Parathyroid adenoma (tissue), 2 donors: ENCODE measurements at regions not wholly inside any gene's neighbourhood (a gene's known extent, or its start where the extent isn't known, plus 50 kb on each side); places are given as distances from the start of the nearest gene placed in this dataset.

Experiments used
- H2AFZ ChIP-seq: fragments of 300-600 bp; sonication (generic); one replicate; pipeline ENCODE4 v1.7.0; 2017; ENCODE audit warnings: antibody characterized with exemption, mild to moderate bottlenecking
- H3K27ac ChIP-seq: fragments of 300-600 bp; sonication (generic); one replicate; pipeline ENCODE4 v1.7.0; 2017
- H3K27me3 ChIP-seq: fragments of 300-600 bp; sonication (generic); one replicate; pipeline ENCODE4 v1.7.0; 2017; ENCODE audit warnings: low read length; ENCODE audit not compliant: control insufficient read depth, insufficient read depth
- H3K36me3 ChIP-seq: fragments of 300-600 bp; sonication (generic); one replicate; pipeline ENCODE4 v1.7.0; 2017; ENCODE audit warnings: low read length; ENCODE audit not compliant: control insufficient read depth, insufficient read depth
- H3K4me1 ChIP-seq: fragments of 300-600 bp; sonication (generic); one replicate; pipeline ENCODE4 v1.7.0; 2017; ENCODE audit warnings: control low read depth
- H3K4me2 ChIP-seq: fragments of 300-600 bp; sonication (generic); one replicate; pipeline ENCODE4 v1.7.0; 2017; ENCODE audit warnings: low read length
- H3K4me3 ChIP-seq: fragments of 300-600 bp; sonication (generic); one replicate; pipeline ENCODE4 v1.7.0; 2017; ENCODE audit warnings: low read depth, low read length
- H3K79me2 ChIP-seq: fragments of 300-600 bp; sonication (generic); one replicate; pipeline ENCODE4 v1.7.0; 2017; ENCODE audit warnings: control low read depth
- H3K9ac ChIP-seq: fragments of 300-600 bp; sonication (generic); one replicate; pipeline ENCODE4 v1.7.0; 2017; ENCODE audit warnings: mild to moderate bottlenecking
- H3K9me3 ChIP-seq: fragments of 300-600 bp; sonication (generic); one replicate; pipeline ENCODE4 v1.7.0; 2017; ENCODE audit warnings: low read length; ENCODE audit not compliant: control insufficient read depth
- CTCF ChIP-seq: fragments of 300-600 bp; sonication (generic); IDR thresholded peaks from one replicate; pipeline ENCODE4 v1.7.0; 2017; ENCODE audit warnings: antibody characterized with exemption, mild to moderate bottlenecking
- donor health status: primary hyperparathyroidism.

GRCh38 chr14:43169722-43170121 lies 1337.4 kb downstream of the FSCB start:
- H3K36me3 ChIP-seq, result no peaks in the 10 kb centered on the region
- no peak overlapping the region for H2AFZ ChIP-seq
- H3K79me2 ChIP-seq, result no peaks in the 10 kb centered on the region
- TF ChIP-seq CTCF, result no peak
- H3K27me3 ChIP-seq, result no peaks in the 10 kb centered on the region
- H3K9ac ChIP-seq, result no peak overlapping the region
- no peaks in the 10 kb centered on the region for H3K4me1 ChIP-seq
- H3K4me2 ChIP-seq, result no peak overlapping the region
- no peak overlapping the region for H3K4me3 ChIP-seq
- no peaks in the 10 kb centered on the region for H3K9me3 ChIP-seq
- no peak overlapping the region for H3K27ac ChIP-seq

GRCh38 chr14:43168371-43168925 lies 1338.6 kb downstream of the FSCB start:
- Histone ChIP-seq H3K9me3 (no peaks in the 10 kb centered on the region), H3K4me1 (no peaks in the 10 kb centered on the region), H3K9ac (no peak overlapping the region), H3K79me2 (no peaks in the 10 kb centered on the region), H2AFZ (no peak overlapping the region), H3K4me3 (no peak overlapping the region), H3K27ac (no peak overlapping the region), H3K4me2 (no peak overlapping the region), H3K27me3 (no peaks in the 10 kb centered on the region), H3K36me3 (no peaks in the 10 kb centered on the region)
- no peak for TF ChIP-seq CTCF

- TF ChIP-seq CTCF, result no peak
- no peaks in the 10 kb centered on the region for H3K9me3 ChIP-seq
Observed at GRCh38 chr14:43166163-43166562, 1340.9 kb downstream of the FSCB start.

GRCh38 chr14:43165651-43166050 lies 1341.4 kb downstream of the FSCB start:
- Histone ChIP-seq H3K27me3 (no peaks in the 10 kb centered on the region), H3K4me2 (no peak overlapping the region), H2AFZ (no peak overlapping the region), H3K27ac (no peak overlapping the region), H3K79me2 (no peaks in the 10 kb centered on the region), H3K36me3 (no peaks in the 10 kb centered on the region), H3K9me3 (no peaks in the 10 kb centered on the region), H3K4me3 (no peak overlapping the region), H3K9ac (no peak overlapping the region), H3K4me1 (no peaks in the 10 kb centered on the region)
- TF ChIP-seq CTCF, result no peak

More at GRCh38 chr14:43166163-43166562, 1340.9 kb downstream of the FSCB start:
- no peaks in the 10 kb centered on the region for H3K36me3 ChIP-seq
- H3K4me3 ChIP-seq, result no peak overlapping the region
- H3K9ac ChIP-seq, result no peak overlapping the region
- H3K27ac ChIP-seq, result no peak overlapping the region
- no peaks in the 10 kb centered on the region for H3K79me2 ChIP-seq
- no peak overlapping the region for H3K4me2 ChIP-seq
- H3K4me1 ChIP-seq, result no peaks in the 10 kb centered on the region
- no peaks in the 10 kb centered on the region for H3K27me3 ChIP-seq
- H2AFZ ChIP-seq, result no peak overlapping the region

- Histone ChIP-seq H3K4me2 (no peak overlapping the region), H3K9me3 (no peaks in the 10 kb centered on the region), H2AFZ (no peak overlapping the region), H3K27me3 (no peaks in the 10 kb centered on the region), H3K79me2 (no peaks in the 10 kb centered on the region), H3K4me1 (no peaks in the 10 kb centered on the region), H3K9ac (no peak overlapping the region), H3K36me3 (no peaks in the 10 kb centered on the region), H3K4me3 (no peak overlapping the region), H3K27ac (no peak overlapping the region)
- TF ChIP-seq CTCF, result no peak
Observed at GRCh38 chr14:43161477-43161876, 1345.6 kb downstream of the FSCB start.
